ENCODE measurements at regions not wholly inside any gene's neighbourhood (a gene's known extent, or its start where the extent isn't known, plus 50 kb on each side); places are given as distances from the start of the nearest gene placed in this dataset.

DNA sequence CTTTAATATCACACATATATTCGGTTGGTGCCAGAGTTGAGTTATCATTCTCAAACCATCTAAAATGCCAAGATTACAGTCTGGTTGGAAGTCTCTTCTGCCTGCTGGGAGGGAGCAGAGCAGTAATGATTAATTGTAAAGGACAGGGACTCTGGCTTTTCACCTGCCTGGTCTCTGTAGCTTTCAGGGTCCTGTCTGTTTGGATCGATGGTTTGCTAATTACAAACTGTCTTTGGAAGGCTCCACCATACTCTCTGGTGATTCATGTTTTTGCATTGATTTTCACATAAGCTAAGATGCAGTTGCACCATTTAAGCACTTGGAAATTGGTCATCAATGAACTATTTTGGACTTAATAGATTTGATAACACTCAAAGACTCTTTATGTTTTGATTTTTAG is 350.4 kb upstream of the SATB1 start:
- Mint-ChIP-seq H3K27ac (no peak overlapping the region), H3K4me1 (peaks cover 2% of the 10 kb centered on the region), H3K27me3 (ENCODE audit: insufficient read depth, low read depth) (peaks cover 3% of the 10 kb centered on the region), H3K9me3 (no peaks in the 10 kb centered on the region), H3K4me3 (no peak overlapping the region), H3K36me3 (no peaks in the 10 kb centered on the region)
- H3K4me3 ChIP-seq, result no peak overlapping the region
- no peak for DNase-seq (ENCODE audit: low spot score)
- H3K36me3 ChIP-seq, result no peaks in the 10 kb centered on the region
- H3K9ac ChIP-seq, result no peak overlapping the region
- TF ChIP-seq CTCF (IDR thresholded peaks at IDR 0.05) (no peak), EZH2phosphoT487 (IDR thresholded peaks at IDR 0.05) (no peak), EZH2 (IDR thresholded peaks at IDR 0.05) (no peak)
- no peaks in the 10 kb centered on the region for H3K9me3 ChIP-seq (ENCODE audit: low read depth)
- H3K79me2 ChIP-seq (ENCODE audit: low read depth), result no peaks in the 10 kb centered on the region
- no peaks in the 10 kb centered on the region for H3F3A ChIP-seq (ENCODE audit: low read depth)
- H2AFZ ChIP-seq (replicated peaks), result no peak overlapping the region
- no peaks in the 10 kb centered on the region for H3K27me3 ChIP-seq
- H3K4me1 ChIP-seq, result peaks cover 5% of the 10 kb centered on the region
- no peak overlapping the region for H3K27ac ChIP-seq
- no peak overlapping the region for H3K4me2 ChIP-seq
- no peaks in the 10 kb centered on the region for H4K20me1 ChIP-seq (ENCODE audit: low read depth)

GRCh38 chr3:18774319-18775088 is 349.4 kb upstream of the SATB1 start:
- no peak overlapping the region for H3K4me3 ChIP-seq
- Mint-ChIP-seq H3K4me3 (no peak overlapping the region), H3K9me3 (no peaks in the 10 kb centered on the region), H3K4me1 (peaks cover 2% of the 10 kb centered on the region), H3K36me3 (no peaks in the 10 kb centered on the region), H3K27ac (no peak overlapping the region), H3K27me3 (ENCODE audit: insufficient read depth, low read depth) (peaks cover 4% of the 10 kb centered on the region)
- H3K27me3 ChIP-seq, result no peaks in the 10 kb centered on the region
- no peak for TF ChIP-seq CTCF (IDR thresholded peaks at IDR 0.05)
- TF ChIP-seq EZH2phosphoT487 (IDR thresholded peaks at IDR 0.05), result no peak
- TF ChIP-seq EZH2 (IDR thresholded peaks at IDR 0.05), result no peak
- H2AFZ ChIP-seq (replicated peaks), result no peak overlapping the region
- H4K20me1 ChIP-seq (ENCODE audit: low read depth), result no peaks in the 10 kb centered on the region
- no peaks in the 10 kb centered on the region for H3K79me2 ChIP-seq (ENCODE audit: low read depth)
- H3F3A ChIP-seq (ENCODE audit: low read depth), result no peaks in the 10 kb centered on the region
- no peak for DNase-seq (ENCODE audit: low spot score)
- H3K9me3 ChIP-seq (ENCODE audit: low read depth), result no peaks in the 10 kb centered on the region
- H3K36me3 ChIP-seq, result no peaks in the 10 kb centered on the region
- no peak overlapping the region for H3K4me2 ChIP-seq
- H3K9ac ChIP-seq, result no peak overlapping the region
- H3K4me1 ChIP-seq, result peaks cover 5% of the 10 kb centered on the region
- H3K27ac ChIP-seq, result no peak overlapping the region

DNA sequence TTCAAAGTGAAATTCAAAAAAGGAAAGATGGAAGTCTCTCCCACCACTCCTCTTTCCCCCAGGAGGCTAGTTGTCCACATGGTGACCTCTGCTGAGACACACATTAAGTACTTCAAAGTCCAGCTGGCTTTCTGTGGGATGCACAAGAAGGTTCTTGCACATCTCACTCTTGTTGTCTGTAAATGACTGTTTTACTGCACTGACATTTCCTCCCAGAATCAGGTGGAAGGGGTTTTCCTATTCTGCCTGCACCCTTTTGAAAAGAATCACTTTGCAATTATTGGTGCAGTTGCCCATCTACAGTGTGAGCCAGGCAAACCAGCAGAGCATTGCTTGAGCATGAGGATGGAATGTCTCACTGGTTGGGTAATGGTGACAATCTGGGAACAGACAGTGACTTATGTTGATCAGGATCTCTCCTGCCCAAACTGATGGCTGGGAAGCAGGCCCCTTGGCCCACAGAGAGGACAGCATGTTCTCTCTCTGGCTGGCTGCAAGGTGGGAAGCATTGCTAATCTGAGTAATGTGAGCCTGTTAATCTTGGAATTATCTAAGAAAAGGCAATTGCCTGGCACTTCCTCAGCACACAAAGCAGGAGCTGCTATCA is 347.7 kb upstream of the SATB1 start:
- H3K27me3 ChIP-seq, result no peaks in the 10 kb centered on the region
- H3K4me3 ChIP-seq, result no peak overlapping the region
- H3K36me3 ChIP-seq, result no peaks in the 10 kb centered on the region
- H3K4me2 ChIP-seq, result no peak overlapping the region
- Mint-ChIP-seq H3K4me3 (no peak overlapping the region), H3K36me3 (no peaks in the 10 kb centered on the region), H3K27me3 (ENCODE audit: insufficient read depth, low read depth) (peaks cover 4% of the 10 kb centered on the region), H3K9me3 (no peaks in the 10 kb centered on the region), H3K4me1 (peaks cover 2% of the 10 kb centered on the region), H3K27ac (no peak overlapping the region)
- no peaks in the 10 kb centered on the region for H4K20me1 ChIP-seq (ENCODE audit: low read depth)
- no peak overlapping the region for H2AFZ ChIP-seq (replicated peaks)
- H3K27ac ChIP-seq, result no peak overlapping the region
- H3K4me1 ChIP-seq, result peaks cover 5% of the 10 kb centered on the region
- TF ChIP-seq CTCF (IDR thresholded peaks at IDR 0.05) (no peak), EZH2phosphoT487 (IDR thresholded peaks at IDR 0.05) (no peak), EZH2 (IDR thresholded peaks at IDR 0.05) (no peak)
- no peak for DNase-seq (ENCODE audit: low spot score)
- H3K79me2 ChIP-seq (ENCODE audit: low read depth), result no peaks in the 10 kb centered on the region
- H3F3A ChIP-seq (ENCODE audit: low read depth), result no peaks in the 10 kb centered on the region
- no peak overlapping the region for H3K9ac ChIP-seq
- H3K9me3 ChIP-seq (ENCODE audit: low read depth), result no peaks in the 10 kb centered on the region

Measured in neural progenitor cell (in vitro differentiated cells).